Panc1 (cell line): ENCODE measurements at regions not wholly inside any gene's neighbourhood (a gene's known extent, or its start where the extent isn't known, plus 50 kb on each side); places are given as distances from the start of the nearest gene placed in this dataset.

Experiments
- ATAC-seq: fragments of 200-7000 bp; cut with Tn5 transposase; 2 replicates; pipeline ENCODE4 v1.9.1; 2020; ENCODE audit warnings: mild to moderate bottlenecking, moderate library complexity
- BruUV-seq: library from RNA; stranded (reverse); fragments of 400-500 nt; replicated peaks from 2 replicates; lab custom pipeline; 2021; lab: Mats Ljungman, UMichigan
- CTCF ChIA-PET: fragments of 300-600 bp; sonication (Branson Sonifier 250); formaldehyde crosslinking; loops from one replicate; lab custom pipeline; 2022; ENCODE audit warnings: antibody characterized with exemption; lab: Charles Lee
- POLR2A ChIA-PET: fragments of 300-600 bp; sonication (Branson Sonifier 250); formaldehyde crosslinking; loops from one replicate; lab custom pipeline; 2022; ENCODE audit warnings: antibody characterized with exemption; lab: Charles Lee
- DNase-seq: peaks from one replicate; pipeline ENCODE4 v3.0.0-alpha.2; 2010; ENCODE audit warnings: low read depth, low spot score
- H3K27ac ChIP-seq: 2 replicates; pipeline ENCODE4 v1.5.1; 2011; ENCODE audit warnings: mild to moderate bottlenecking, low read length, inconsistent platforms
- H3K27me3 ChIP-seq: fragments of 200-500 bp; sonication (Bioruptor generic); 2 replicates; pipeline ENCODE4 v1.6.0; 2014; ENCODE audit warnings: low read length, inconsistent platforms; ENCODE audit not compliant: control insufficient read depth, insufficient read depth
- H3K36me3 ChIP-seq: fragments of 200-500 bp; sonication (Bioruptor generic); 2 replicates; pipeline ENCODE4 v1.5.1; 2014; ENCODE audit warnings: inconsistent platforms, mild to moderate bottlenecking, low read length, moderate library complexity; ENCODE audit not compliant: control insufficient read depth, insufficient read depth
- H3K4me1 ChIP-seq: 2 replicates; pipeline ENCODE4 v1.5.1; 2011; ENCODE audit warnings: inconsistent platforms, mild to moderate bottlenecking, low read length, moderate library complexity; ENCODE audit not compliant: control insufficient read depth, insufficient read depth
- H3K4me3 ChIP-seq, 2 experiments: 2 replicates each; pipeline ENCODE4 v1.5.1; 2011 to 2012; ENCODE audit warnings: low read depth in 2 of 2, low read length in 2 of 2, mild to moderate bottlenecking in 2 of 2, inconsistent platforms in 1 of 2, moderate library complexity in 1 of 2
- H3K9me3 ChIP-seq: fragments of 200-500 bp; sonication (Bioruptor generic); 2 replicates; pipeline ENCODE4 v1.5.1; 2014; ENCODE audit warnings: low read depth, mild to moderate bottlenecking, inconsistent platforms, low read length, moderate library complexity; ENCODE audit not compliant: control insufficient read depth, insufficient read depth
- CTCF ChIP-seq: fragments of 450-650 bp; IDR thresholded peaks from 2 replicates; pipeline ENCODE4 v1.5.1; 2017; ENCODE audit warnings: mild to moderate bottlenecking
- POLR2AphosphoS5 ChIP-seq: IDR thresholded peaks from 2 replicates; pipeline ENCODE4 v1.6.1; 2012; ENCODE audit warnings: mild to moderate bottlenecking, low read depth, low read length, moderate library complexity
- REST ChIP-seq, 2 experiments: IDR thresholded peaks; 2 replicates each; pipeline ENCODE4 v1.6.1; 2011 to 2012; ENCODE audit warnings: low read depth in 2 of 2, control low read depth in 1 of 2, low read length in 1 of 2, mild to moderate bottlenecking in 1 of 2, moderate library complexity in 1 of 2; ENCODE audit not compliant: insufficient read depth in 1 of 2
- SIN3A ChIP-seq: IDR thresholded peaks from 2 replicates; pipeline ENCODE4 v1.6.1; 2012; ENCODE audit warnings: low read depth, mild to moderate bottlenecking, low read length, moderate library complexity, borderline replicate concordance; ENCODE audit not compliant: insufficient read depth
- TCF7L2 ChIP-seq: IDR thresholded peaks from 2 replicates; pipeline ENCODE4 v1.6.1; 2011; ENCODE audit warnings: mild to moderate bottlenecking, low read depth, low read length, inconsistent platforms
- in situ Hi-C: cut with HindIII; loops from 2 replicates; pipeline ENCODE4 v1.10.0; 2016; ENCODE audit warnings: low sequenced_read_pairs, low pct_unique_long_range_greater_than_20kb
- intact Hi-C: fragments of 100-400 bp; cut with micrococcal nuclease; formaldehyde crosslinking; loops from one replicate; pipeline ENCODE4 v1.10.0; 2022; ENCODE audit not compliant: unreplicated experiment

- no peaks in the 10 kb centered on the region for H3K9me3 ChIP-seq
- H3K36me3 ChIP-seq, result no peaks in the 10 kb centered on the region
- TF ChIP-seq CTCF (no peak), REST (IDR thresholded peaks at IDR 0.05; ENCODE audit: insufficient read depth in 1 of 2, low read depth in 2 of 2, low read length in 1 of 2) (no peak), TCF7L2 (no peak), SIN3A (no peak), POLR2AphosphoS5 (no peak)
- ChIA-PET CTCF (no interaction called here), POLR2A (no interaction called here)
- intact Hi-C loops (no loop called here), in situ Hi-C loops (no loop called here)
- no peaks in the 10 kb centered on the region for H3K27me3 ChIP-seq
- DNase-seq, result no peak
- no peak for ATAC-seq
- no peak overlapping the region for H3K27ac ChIP-seq
- BruUV-seq, result no TSS peak
- H3K4me3 ChIP-seq, result no peak overlapping the region
- no peaks in the 10 kb centered on the region for H3K4me1 ChIP-seq
Measured at GRCh38 chr5:158606233-158606632, 493.5 kb downstream of the EBF1 start.

GRCh38 chr5:158602981-158603380 lies 496.7 kb downstream of the EBF1 start:
- no peak overlapping the region for H3K27ac ChIP-seq
- intact Hi-C loops (no loop called here), in situ Hi-C loops (no loop called here)
- ChIA-PET POLR2A (no interaction called here), CTCF (no interaction called here)
- no peak overlapping the region for H3K4me3 ChIP-seq
- no peaks in the 10 kb centered on the region for H3K4me1 ChIP-seq
- ATAC-seq (no peak), DNase-seq (no peak)
- no peaks in the 10 kb centered on the region for H3K9me3 ChIP-seq
- H3K36me3 ChIP-seq, result no peaks in the 10 kb centered on the region
- TF ChIP-seq SIN3A, result no peak
- no peak for TF ChIP-seq CTCF
- TF ChIP-seq REST (IDR thresholded peaks at IDR 0.05; ENCODE audit: insufficient read depth in 1 of 2, low read depth in 2 of 2, low read length in 1 of 2), result no peak
- TF ChIP-seq TCF7L2, result no peak
- no peak for TF ChIP-seq POLR2AphosphoS5
- H3K27me3 ChIP-seq, result no peaks in the 10 kb centered on the region
- BruUV-seq, result no TSS peak
